NCI-H1048 (cell line): ENCODE measurements at regions not wholly inside any gene's neighbourhood (a gene's known extent, or its start where the extent isn't known, plus 50 kb on each side); places are given as distances from the start of the nearest gene placed in this dataset.

Experiments used
- DNase-seq: peaks from one replicate; lab custom pipeline; 2025; lab: John Stamatoyannopoulos, UW

- no peak for DNase-seq
Observed at GRCh38 chrX:68947882-68948605, 119.2 kb downstream of the EFNB1 start.

- DNase-seq, result no peak
Observed at GRCh38 chrX:68945603-68946228, 116.9 kb downstream of the EFNB1 start.

GRCh38 chrX:68945081-68945602 lies 116.3 kb downstream of the EFNB1 start:
- no peak for DNase-seq

- DNase-seq, result no peak
Observed at GRCh38 chrX:68944211-68944610, 115.4 kb downstream of the EFNB1 start.

- DNase-seq, result no peak
Observed at GRCh38 chrX:68942840-68943239, 114.0 kb downstream of the EFNB1 start.

GRCh38 chrX:68942104-68942503 lies 113.3 kb downstream of the EFNB1 start:
- DNase-seq, result no peak

GRCh38 chrX:68941385-68941952 lies 112.6 kb downstream of the EFNB1 start:
- no peak for DNase-seq

GRCh38 chrX:68940601-68941000 lies 111.8 kb downstream of the EFNB1 start:
- no peak for DNase-seq

GRCh38 chrX:68939868-68940267 lies 111.0 kb downstream of the EFNB1 start:
- no peak for DNase-seq

- DNase-seq, result no peak
Observed at GRCh38 chrX:68938244-68939004, 109.6 kb downstream of the EFNB1 start.

GRCh38 chrX:68937581-68937980 lies 108.8 kb downstream of the EFNB1 start:
- DNase-seq, result no peak

- no peak for DNase-seq
Observed at GRCh38 chrX:68936608-68937007, 107.8 kb downstream of the EFNB1 start.

GRCh38 chrX:68936126-68936525 lies 107.3 kb downstream of the EFNB1 start:
- DNase-seq, result no peak

- DNase-seq, result no peak
Observed at GRCh38 chrX:68935362-68935761, 106.5 kb downstream of the EFNB1 start.

- no peak for DNase-seq
Observed at GRCh38 chrX:68934922-68935321, 106.1 kb downstream of the EFNB1 start.

GRCh38 chrX:68934421-68934820 lies 105.6 kb downstream of the EFNB1 start:
- DNase-seq, result no peak

- no peak for DNase-seq
Observed at GRCh38 chrX:68932611-68933010, 103.8 kb downstream of the EFNB1 start.

GRCh38 chrX:68931345-68931744 lies 102.5 kb downstream of the EFNB1 start:
- no peak for DNase-seq

GRCh38 chrX:68930542-68931317 lies 101.9 kb downstream of the EFNB1 start:
- DNase-seq, result no peak

- DNase-seq, result no peak
Observed at GRCh38 chrX:68929332-68930150, 100.7 kb downstream of the EFNB1 start.

GRCh38 chrX:68928401-68928800 lies 99.6 kb downstream of the EFNB1 start:
- DNase-seq, result no peak
